GM18519 (cell line): ENCODE measurements at regions not wholly inside any gene's neighbourhood (a gene's known extent, or its start where the extent isn't known, plus 50 kb on each side); places are given as distances from the start of the nearest gene placed in this dataset.

Experiments used
- ATAC-seq: cut with Tn5 transposase; IDR thresholded peaks from one replicate; pipeline ENCODE4 v1.9.1; 2021; ENCODE audit warnings: mild to moderate bottlenecking, moderate library complexity; ENCODE audit not compliant: unreplicated experiment, low FRiP score

DNA sequence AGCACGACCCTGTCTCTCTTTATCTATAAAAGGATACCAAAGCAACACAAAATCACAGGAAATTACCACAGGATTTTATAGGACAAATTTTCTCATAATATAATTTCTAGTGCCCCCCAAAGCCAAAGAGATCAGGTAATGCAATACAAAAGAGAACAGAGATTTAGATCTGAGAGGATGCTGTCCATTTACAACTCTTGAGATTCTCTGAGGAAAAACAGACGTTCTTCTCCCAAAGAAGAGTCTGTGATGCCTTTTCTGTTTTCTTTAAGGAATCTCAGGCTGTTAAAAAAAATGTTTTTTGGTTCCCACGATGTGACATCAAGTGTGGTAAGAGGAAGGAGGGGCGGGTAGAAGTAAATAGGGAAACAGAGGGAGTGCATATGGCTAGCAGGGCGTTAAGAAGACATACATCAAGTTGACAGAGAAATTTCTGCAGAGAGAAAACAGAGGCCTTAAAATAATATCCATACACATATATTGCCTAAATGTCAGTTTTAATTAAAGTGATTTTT, 274.7 kb downstream of the YTHDC2 start:
- no peak for ATAC-seq

DNA sequence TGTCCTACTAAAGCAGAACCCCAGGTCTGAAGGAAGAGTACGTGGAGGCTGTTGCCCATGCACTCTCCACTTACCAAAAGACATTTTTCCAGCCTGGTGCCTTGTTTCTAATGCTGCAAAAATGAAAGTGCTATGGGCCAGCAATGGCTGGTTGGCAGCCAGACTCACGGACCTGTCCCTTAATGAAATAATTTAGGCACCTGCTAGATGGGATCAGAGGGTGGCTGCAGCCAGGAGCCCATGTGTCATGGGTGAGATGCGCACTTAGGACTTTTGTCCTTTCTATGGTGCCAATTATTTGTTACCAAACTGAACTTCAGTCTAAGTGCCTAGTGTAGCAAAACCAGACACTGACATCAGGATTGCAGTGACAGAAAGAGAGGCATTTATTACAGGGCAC, 276.3 kb downstream of the YTHDC2 start:
- ATAC-seq = no peak

GRCh38 chr5:113792806-113793205, 279.3 kb downstream of the YTHDC2 start:
- ATAC-seq = no peak

- ATAC-seq = no peak
Measured at GRCh38 chr5:113794981-113795380, 281.5 kb downstream of the YTHDC2 start.

- no peak for ATAC-seq
Measured at GRCh38 chr5:113800686-113801085, 287.2 kb downstream of the YTHDC2 start.

DNA sequence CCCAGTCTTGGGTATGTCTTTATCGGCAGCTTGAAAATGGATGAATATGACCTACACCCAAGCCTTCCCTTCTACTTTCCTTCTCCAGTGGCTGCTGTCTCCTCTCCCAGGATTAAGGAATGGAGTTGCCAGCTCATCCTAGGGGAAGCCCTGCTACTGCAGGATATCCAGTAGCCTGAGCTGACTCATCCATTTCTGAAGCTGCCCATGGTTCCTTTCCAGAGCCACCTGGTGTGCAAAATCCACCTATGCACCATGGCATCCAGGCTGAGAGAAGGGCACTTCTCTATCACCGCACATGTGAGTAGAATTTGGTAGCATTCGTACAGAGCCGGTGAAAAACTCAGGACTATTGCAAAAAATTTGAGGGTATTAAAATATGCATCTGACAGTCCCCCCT, 290.8 kb downstream of the YTHDC2 start:
- ATAC-seq = no peak

DNA sequence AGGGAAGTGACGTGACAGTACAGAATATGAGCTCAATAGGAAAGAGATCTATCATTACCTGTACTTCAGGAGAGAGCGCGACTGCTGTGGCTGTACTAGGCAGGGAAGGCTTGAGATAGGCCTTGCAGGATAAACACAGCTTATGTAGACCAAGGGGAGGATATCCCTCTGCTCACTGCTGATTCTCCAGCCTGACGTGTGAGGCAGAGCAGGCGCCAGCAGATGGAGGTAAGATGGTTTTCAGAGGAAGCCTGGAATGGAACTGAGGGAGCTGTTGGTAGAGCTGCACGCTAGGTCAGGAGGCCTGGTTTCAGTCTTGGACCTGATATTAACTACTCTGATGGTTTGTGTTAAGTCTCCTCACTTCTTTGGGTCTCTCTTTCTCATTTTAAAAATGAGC, 291.4 kb downstream of the YTHDC2 start:
- ATAC-seq = no peak

DNA sequence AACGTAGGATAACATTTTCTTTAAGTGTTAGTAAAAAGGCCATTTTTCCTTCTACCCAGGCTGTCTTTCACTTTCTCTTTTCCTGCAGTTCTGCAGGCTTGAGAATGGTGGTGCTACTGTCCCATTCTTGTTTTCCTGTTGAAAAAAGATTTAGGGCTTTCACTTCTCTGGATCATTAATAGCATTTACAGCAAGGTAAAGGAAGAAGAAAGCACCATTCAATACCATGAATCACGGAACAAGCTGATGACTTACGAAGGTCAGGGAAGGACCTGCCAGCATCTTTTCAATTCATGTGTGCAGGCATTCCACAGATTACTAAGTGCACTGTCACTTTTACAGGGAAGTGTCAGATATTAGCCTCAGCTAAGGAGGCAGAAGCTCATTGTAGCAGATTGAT, 292.8 kb downstream of the YTHDC2 start:
- ATAC-seq = no peak

GRCh38 chr5:113806904-113807303, 293.4 kb downstream of the YTHDC2 start:
- ATAC-seq = no peak

DNA sequence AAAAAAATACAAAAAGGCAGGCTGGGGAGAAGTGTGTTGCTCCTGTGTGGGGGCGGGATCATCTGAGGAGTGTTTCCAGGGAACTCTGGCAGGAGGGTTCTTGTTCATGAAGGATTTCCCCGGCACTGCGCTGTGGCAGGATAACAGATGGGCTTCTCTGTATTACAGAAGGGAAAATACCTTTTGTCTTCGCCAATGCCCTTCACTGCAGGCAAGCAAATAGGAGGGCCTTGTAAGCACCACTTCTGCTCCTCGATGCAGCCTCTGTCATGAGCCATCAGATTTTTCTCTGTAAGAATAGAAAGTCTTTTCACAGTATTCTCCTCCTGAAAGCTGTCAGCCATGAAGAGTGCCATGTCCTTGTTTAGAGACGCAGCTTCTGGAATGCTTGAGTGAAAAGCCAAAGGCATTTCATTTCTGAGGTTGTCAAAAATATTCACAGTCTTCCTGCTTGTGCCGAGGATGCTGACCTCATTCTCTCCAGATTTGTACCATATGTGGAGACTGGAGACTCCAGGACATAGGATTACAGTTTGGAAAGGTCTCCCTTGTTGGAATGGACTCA, 294.0 kb downstream of the YTHDC2 start:
- no peak for ATAC-seq

- ATAC-seq = no peak
Measured at GRCh38 chr5:113808956-113809355, 295.5 kb downstream of the YTHDC2 start.

GRCh38 chr5:113809626-113810025, 296.1 kb downstream of the YTHDC2 start:
- no peak for ATAC-seq

DNA sequence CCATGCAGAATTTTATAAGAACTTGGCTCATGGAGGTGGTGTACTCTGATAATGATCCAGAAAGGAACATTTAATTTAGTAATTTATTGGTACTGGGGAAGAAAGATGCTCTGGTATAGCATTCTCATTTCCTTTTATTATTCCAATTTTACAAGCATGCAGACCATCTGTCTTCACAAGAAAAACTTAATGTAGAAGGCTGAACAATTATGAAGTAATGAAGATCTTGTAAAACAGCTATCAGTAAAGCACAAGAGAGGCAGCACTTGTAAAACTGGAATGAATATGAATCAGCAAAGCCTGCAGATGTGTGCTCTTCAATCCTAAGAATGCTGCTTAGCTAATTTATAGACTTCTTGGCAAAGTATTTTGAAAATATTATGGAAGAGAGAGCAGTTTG, 300.0 kb downstream of the YTHDC2 start:
- no peak for ATAC-seq

DNA sequence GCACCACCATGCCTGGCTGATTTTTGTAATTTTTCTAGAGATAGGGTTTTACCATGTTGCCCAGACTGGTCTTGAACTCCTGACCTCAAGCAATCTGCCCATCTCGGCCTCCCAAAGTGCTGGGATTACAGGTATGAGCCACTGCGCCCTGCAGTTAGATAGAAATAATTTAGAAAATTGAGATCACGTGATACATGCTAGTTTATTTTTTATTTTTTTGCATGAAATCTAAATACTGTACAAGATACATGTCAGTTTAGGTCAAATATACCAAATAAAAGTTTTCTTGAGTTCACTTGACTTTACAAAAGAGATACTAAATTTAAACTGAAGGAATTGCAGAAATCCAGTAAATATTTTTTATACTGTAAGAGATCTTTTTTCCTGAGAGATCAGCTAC, 304.2 kb downstream of the YTHDC2 start:
- no peak for ATAC-seq

GRCh38 chr5:113823696-113824095, 310.2 kb downstream of the YTHDC2 start:
- ATAC-seq = no peak

GRCh38 chr5:113824307-113824706, 310.8 kb downstream of the YTHDC2 start:
- no peak for ATAC-seq

- no peak for ATAC-seq
Measured at GRCh38 chr5:113825176-113825575, 311.7 kb downstream of the YTHDC2 start.

- no peak for ATAC-seq
Measured at GRCh38 chr5:113846941-113847340, 333.4 kb downstream of the YTHDC2 start.

DNA sequence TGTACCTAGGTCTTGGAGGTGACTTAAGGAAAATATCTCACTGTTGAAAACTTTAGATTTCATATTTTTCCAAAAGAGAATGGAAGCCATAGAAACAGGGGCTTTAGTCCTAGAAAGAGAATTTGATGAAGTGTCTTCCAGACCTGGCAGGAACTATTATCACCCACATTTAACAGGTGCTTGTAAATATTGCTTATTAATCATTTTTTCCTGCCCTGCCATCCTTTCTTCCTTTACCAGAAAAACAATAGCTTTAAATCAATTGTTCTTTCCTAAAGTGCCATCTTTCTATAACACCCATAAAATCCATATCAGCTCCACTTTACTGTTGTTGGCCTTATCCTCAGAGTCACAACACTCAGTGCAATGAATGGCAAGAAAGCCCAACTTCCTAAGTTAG, 350.9 kb downstream of the YTHDC2 start:
- no peak for ATAC-seq

- ATAC-seq = no peak
Measured at GRCh38 chr5:113866763-113867162, 353.3 kb downstream of the YTHDC2 start.

- no peak for ATAC-seq
Measured at GRCh38 chr5:113869611-113870010, 356.1 kb downstream of the YTHDC2 start.

DNA sequence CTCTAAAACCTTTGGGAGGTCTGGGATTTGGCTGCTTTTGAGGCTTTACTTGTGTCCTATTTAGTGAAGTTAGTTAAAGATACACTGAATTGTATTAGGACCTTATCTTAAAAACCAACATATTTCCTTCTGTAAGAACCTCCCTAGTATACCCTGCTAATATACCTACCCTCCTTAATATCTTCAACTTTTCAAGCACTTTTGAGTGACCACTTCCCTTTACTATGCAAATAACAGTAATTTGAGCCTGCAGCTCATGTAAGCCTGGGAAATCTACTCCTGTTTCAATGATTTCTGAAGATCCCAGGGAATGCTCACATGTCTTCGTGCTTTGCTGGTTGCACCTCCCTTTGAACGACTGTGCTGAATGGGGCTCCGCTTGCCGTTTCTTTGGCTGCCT, 358.5 kb downstream of the YTHDC2 start:
- ATAC-seq = no peak

- no peak for ATAC-seq
Measured at GRCh38 chr5:113875096-113875495, 361.6 kb downstream of the YTHDC2 start.
